Mesenchymal stem cell (in vitro differentiated cells and primary cell): ENCODE measurements at regions not wholly inside any gene's neighbourhood (a gene's known extent, or its start where the extent isn't known, plus 50 kb on each side); places are given as distances from the start of the nearest gene placed in this dataset.
"Not testable (repeated sequence)": the region's sequence is repeated elsewhere in the genome, so short reads cannot be mapped to it uniquely, and the experiment has no call there.

Source experiments
- DNase-seq: peaks from one replicate; pipeline ENCODE4 v3.0.0-alpha.2; 2013
- H2AFZ ChIP-seq: one replicate; pipeline ENCODE4 v1.6.1; 2013; ENCODE audit warnings: low read depth, mild to moderate bottlenecking, control low read depth, inconsistent platforms, low read length, moderate library complexity
- H2AK5ac ChIP-seq: 2 replicates; pipeline ENCODE4 v1.6.1; 2013; ENCODE audit warnings: low read length, moderate library complexity, mild to moderate bottlenecking, inconsistent platforms; ENCODE audit not compliant: severe bottlenecking
- H2BK120ac ChIP-seq: one replicate; pipeline ENCODE4 v1.6.1; 2013; ENCODE audit warnings: low read depth, mild to moderate bottlenecking, inconsistent platforms, low read length, moderate library complexity
- H2BK12ac ChIP-seq, 2 experiments: one replicate each; pipeline ENCODE4 v1.6.1; 2013; ENCODE audit warnings: inconsistent platforms in 2 of 2, low read length in 2 of 2, mild to moderate bottlenecking in 2 of 2, moderate library complexity in 2 of 2, control low read depth in 1 of 2
- H2BK15ac ChIP-seq: one replicate; pipeline ENCODE4 v1.6.1; 2013; ENCODE audit warnings: mild to moderate bottlenecking, low read depth, inconsistent platforms; ENCODE audit not compliant: poor library complexity, severe bottlenecking
- H2BK5ac ChIP-seq: 2 replicates; pipeline ENCODE4 v1.6.1; 2013; ENCODE audit warnings: low read depth, mild to moderate bottlenecking, low read length, control low read depth, inconsistent platforms; ENCODE audit not compliant: poor library complexity, severe bottlenecking
- H3K14ac ChIP-seq, 2 experiments: one replicate each; pipeline ENCODE4 v1.6.1; 2013; ENCODE audit warnings: inconsistent platforms in 2 of 2, low read length in 2 of 2, control low read depth in 1 of 2, mild to moderate bottlenecking in 1 of 2, moderate library complexity in 1 of 2
- H3K18ac ChIP-seq, 2 experiments: one replicate each; pipeline ENCODE4 v1.6.1; 2013; ENCODE audit warnings: inconsistent platforms in 2 of 2, low read length in 2 of 2, control low read depth in 1 of 2, low read depth in 1 of 2, mild to moderate bottlenecking in 1 of 2
- H3K23ac ChIP-seq, 2 experiments: one replicate each; pipeline ENCODE4 v1.6.1; 2013; ENCODE audit warnings: inconsistent platforms in 2 of 2, low read length in 2 of 2, mild to moderate bottlenecking in 2 of 2, moderate library complexity in 2 of 2, control low read depth in 1 of 2
- H3K27ac ChIP-seq: 2 replicates; pipeline ENCODE4 v1.5.1; 2013; ENCODE audit warnings: mild to moderate bottlenecking, moderate library complexity, low read length, control low read depth, inconsistent platforms; ENCODE audit not compliant: poor library complexity, severe bottlenecking
- H3K27me3 ChIP-seq, 2 experiments: 2 replicates each; pipeline versions ENCODE4 v1.6.1 to v1.7.0; 2013; ENCODE audit warnings: low read length in 2 of 2, mild to moderate bottlenecking in 2 of 2, moderate library complexity in 2 of 2, control low read depth in 1 of 2, inconsistent platforms in 1 of 2; ENCODE audit not compliant: control insufficient read depth in 1 of 2, insufficient read depth in 1 of 2
- H3K36me3 ChIP-seq, 2 experiments: 2 replicates each; pipeline versions ENCODE4 v1.6.1 to v1.7.0; 2013; ENCODE audit warnings: low read length in 2 of 2, control low read depth in 1 of 2, inconsistent platforms in 1 of 2, low read depth in 1 of 2, mild to moderate bottlenecking in 1 of 2; ENCODE audit not compliant: insufficient read depth in 2 of 2, control insufficient read depth in 1 of 2
- H3K4ac ChIP-seq, 2 experiments: one replicate each; pipeline ENCODE4 v1.6.1; 2013; ENCODE audit warnings: inconsistent platforms in 2 of 2, low read length in 2 of 2, mild to moderate bottlenecking in 2 of 2, moderate library complexity in 2 of 2, control low read depth in 1 of 2, low read depth in 1 of 2
- H3K4me1 ChIP-seq: 2 replicates; pipeline ENCODE4 v1.6.1; 2013; ENCODE audit warnings: low read depth, low read length, control low read depth; ENCODE audit not compliant: control insufficient read depth, insufficient read depth
- H3K4me2 ChIP-seq: 2 replicates; pipeline ENCODE4 v1.6.1; 2013; ENCODE audit warnings: low read length, mild to moderate bottlenecking, inconsistent platforms; ENCODE audit not compliant: poor library complexity, severe bottlenecking
- H3K4me3 ChIP-seq, 2 experiments: 2 replicates each; pipeline versions ENCODE4 v1.5.1 to v1.7.0; 2013; ENCODE audit warnings: low read length in 2 of 2, mild to moderate bottlenecking in 2 of 2, control low read depth in 1 of 2, low read depth in 1 of 2; ENCODE audit not compliant: insufficient read depth in 1 of 2
- H3K79me1 ChIP-seq: replicated peaks from 2 replicates; pipeline ENCODE4 v1.6.1; 2013; ENCODE audit warnings: mild to moderate bottlenecking, control low read depth, low read length, inconsistent platforms; ENCODE audit not compliant: poor library complexity, severe bottlenecking
- H3K9ac ChIP-seq: 2 replicates; pipeline ENCODE4 v1.7.0; 2013; ENCODE audit warnings: mild to moderate bottlenecking, low read length, moderate library complexity
- H3K9me3 ChIP-seq: 2 replicates; pipeline ENCODE4 v1.7.0; 2013; ENCODE audit warnings: mild to moderate bottlenecking, low read length; ENCODE audit not compliant: control insufficient read depth
- H4K8ac ChIP-seq: one replicate; pipeline ENCODE4 v1.6.1; 2013; ENCODE audit warnings: inconsistent platforms, mild to moderate bottlenecking, low read length, moderate library complexity
- H4K91ac ChIP-seq: one replicate; pipeline ENCODE4 v1.6.1; 2013; ENCODE audit warnings: mild to moderate bottlenecking, low read length, inconsistent platforms
- WGBS: methylation state at CpG from one replicate; pipeline ENCODE4 v1.1.7; 2013; ENCODE audit warnings: mixed read lengths; 5-methylcytosine and 5-hydroxymethylcytosine counted together

DNA sequence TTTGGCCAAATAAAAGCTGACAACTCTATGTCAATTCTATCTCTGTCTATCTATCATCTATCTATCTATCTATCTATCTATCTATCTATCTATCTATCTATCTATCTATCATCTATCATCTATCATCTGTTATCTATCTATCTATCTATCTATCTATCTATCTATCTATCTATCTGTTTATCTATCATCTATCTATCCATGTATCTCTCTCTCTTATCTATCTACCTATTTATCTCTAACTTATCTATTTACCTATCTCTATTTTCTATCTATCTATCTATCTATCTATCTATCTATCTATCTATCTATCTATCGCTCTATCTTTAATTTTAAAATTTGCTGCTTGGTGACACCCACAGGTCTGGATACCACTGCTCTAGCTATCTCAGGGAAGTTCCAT, 271.1 kb downstream of the VRK1 start:
- H3K18ac ChIP-seq, H2BK5ac ChIP-seq, H2AK5ac ChIP-seq, H3K9ac ChIP-seq, H3K27me3 ChIP-seq, H3K14ac ChIP-seq, H3K4me2 ChIP-seq, H4K8ac ChIP-seq, H3K23ac ChIP-seq, H2BK120ac ChIP-seq, H3K4me1 ChIP-seq, H3K9me3 ChIP-seq, H3K79me1 ChIP-seq, H2BK12ac ChIP-seq, H2AFZ ChIP-seq, H2BK15ac ChIP-seq, H3K36me3 ChIP-seq, H4K91ac ChIP-seq, H3K4ac ChIP-seq, H3K27ac ChIP-seq, DNase-seq, H3K4me3 ChIP-seq: not testable (repeated sequence)
- 96% methylated on average over 1 of the region's 1 CpG for WGBS

DNA sequence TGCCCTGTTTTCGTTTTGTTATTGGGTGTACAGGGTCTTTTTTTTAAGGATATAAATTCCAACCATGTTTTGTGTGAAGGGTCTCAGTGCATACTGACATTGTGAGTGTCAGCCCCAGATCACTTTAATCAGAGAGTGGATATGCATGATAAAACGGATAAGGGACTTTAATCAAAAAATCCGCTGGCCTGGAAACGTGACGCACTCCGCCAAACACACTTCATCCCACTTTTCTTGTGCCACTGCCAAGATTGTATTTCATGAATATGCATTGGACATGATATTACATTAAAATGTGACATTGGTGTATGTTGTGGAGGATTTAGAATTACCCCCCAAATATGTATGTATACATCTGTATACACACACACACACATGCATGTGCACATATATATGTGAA, 273.1 kb downstream of the VRK1 start:
- H3K79me1 ChIP-seq = no peaks in the 10 kb centered on the region
- H3K23ac ChIP-seq = no peak overlapping the region
- no peak overlapping the region for H2BK120ac ChIP-seq
- H3K27me3 ChIP-seq = no peaks in the 10 kb centered on the region
- H2BK12ac ChIP-seq = no peak overlapping the region
- no peak overlapping the region for H3K4me3 ChIP-seq
- H3K14ac ChIP-seq = no peak overlapping the region
- H3K4ac ChIP-seq = no peak overlapping the region
- no peak overlapping the region for H3K9ac ChIP-seq
- no peak overlapping the region for H3K27ac ChIP-seq
- no peak overlapping the region for H2AK5ac ChIP-seq
- no peak overlapping the region for H4K91ac ChIP-seq
- DNase-seq = no peak
- H3K4me2 ChIP-seq = no peak overlapping the region
- no peak overlapping the region for H2AFZ ChIP-seq
- no peak overlapping the region for H2BK15ac ChIP-seq
- 72% methylated on average over 2 of the region's 6 CpGs for whole genome bisulfite sequencing
- no peak overlapping the region for H2BK5ac ChIP-seq
- no peaks in the 10 kb centered on the region for H3K36me3 ChIP-seq
- H3K18ac ChIP-seq = no peak overlapping the region
- H3K9me3 ChIP-seq = no peaks in the 10 kb centered on the region
- H4K8ac ChIP-seq = no peak overlapping the region
- H3K4me1 ChIP-seq = no peaks in the 10 kb centered on the region

DNA sequence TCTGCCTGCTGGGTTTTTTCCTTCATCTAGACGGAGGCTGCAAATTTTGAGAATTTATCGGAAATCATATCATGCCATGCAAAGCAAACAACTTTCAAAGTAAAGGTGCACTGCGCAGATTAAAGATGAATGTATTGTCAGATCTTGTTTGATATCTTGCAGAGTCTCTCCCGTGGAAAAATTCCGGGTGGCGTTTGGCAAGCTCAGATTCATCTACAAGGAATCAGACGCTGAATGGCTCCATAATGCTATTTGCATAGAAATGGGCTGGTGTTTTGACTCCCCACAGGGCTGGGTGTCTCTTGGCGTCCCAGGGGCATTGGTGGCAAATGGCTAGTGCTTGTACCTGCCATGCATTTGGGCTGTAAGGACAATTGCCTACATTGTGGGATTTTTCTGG, 274.0 kb downstream of the VRK1 start:
- Histone ChIP-seq H3K9ac (no peak overlapping the region), H3K14ac (no peak overlapping the region), H2AFZ (no peak overlapping the region), H2BK15ac (no peak overlapping the region), H3K9me3 (no peaks in the 10 kb centered on the region), H4K8ac (no peak overlapping the region), H3K18ac (no peak overlapping the region), H3K4me3 (no peak overlapping the region), H4K91ac (no peak overlapping the region), H3K4me2 (no peak overlapping the region), H3K36me3 (no peaks in the 10 kb centered on the region), H3K27me3 (no peaks in the 10 kb centered on the region), H2AK5ac (no peak overlapping the region), H3K4ac (no peak overlapping the region), H3K23ac (no peak overlapping the region), H3K27ac (no peak overlapping the region), H3K79me1 (no peaks in the 10 kb centered on the region), H3K4me1 (no peaks in the 10 kb centered on the region), H2BK12ac (no peak overlapping the region), H2BK120ac (no peak overlapping the region), H2BK5ac (no peak overlapping the region)
- DNase-seq = no peak
- WGBS = 78% methylated on average over 8 of the region's 8 CpGs

DNA sequence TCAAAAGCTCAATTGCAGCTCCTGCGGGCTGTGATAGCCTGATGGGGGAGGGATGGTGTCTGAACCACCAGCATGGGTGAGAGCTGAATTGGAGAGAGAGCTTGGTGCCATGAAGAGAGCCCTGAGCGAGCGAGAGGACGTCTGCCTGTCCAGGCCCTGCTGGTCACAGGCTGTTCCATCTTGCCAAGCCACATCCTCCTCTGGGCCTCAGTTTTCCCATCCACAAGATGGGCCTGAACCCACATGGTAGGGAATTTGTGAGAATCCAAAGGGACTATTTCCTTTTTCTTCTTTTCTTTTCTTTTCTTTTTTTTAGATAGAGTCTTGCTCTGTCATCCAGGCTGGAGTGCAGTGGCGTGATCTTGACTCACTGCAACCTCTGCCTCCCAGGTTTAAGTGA, 276.4 kb downstream of the VRK1 start:
- WGBS = 67% methylated on average over 2 of the region's 5 CpGs
- no peak overlapping the region for H2BK15ac ChIP-seq

More for the DNA sequence above, 276.4 kb downstream of the VRK1 start:
- no peaks in the 10 kb centered on the region for H3K27me3 ChIP-seq
- H3K36me3 ChIP-seq = no peaks in the 10 kb centered on the region
- no peak overlapping the region for H3K18ac ChIP-seq
- no peaks in the 10 kb centered on the region for H3K79me1 ChIP-seq
- no peak overlapping the region for H2BK12ac ChIP-seq
- no peaks in the 10 kb centered on the region for H3K4me1 ChIP-seq
- no peak overlapping the region for H3K9ac ChIP-seq
- H2AFZ ChIP-seq = no peak overlapping the region
- no peak overlapping the region for H3K23ac ChIP-seq
- no peak overlapping the region for H2BK5ac ChIP-seq
- H3K4me2 ChIP-seq = no peak overlapping the region
- no peak overlapping the region for H3K14ac ChIP-seq
- H3K27ac ChIP-seq = no peak overlapping the region
- no peak overlapping the region for H2AK5ac ChIP-seq
- H3K4me3 ChIP-seq = no peak overlapping the region
- no peak overlapping the region for H3K4ac ChIP-seq
- DNase-seq = no peak
- H3K9me3 ChIP-seq = no peaks in the 10 kb centered on the region
- no peak overlapping the region for H2BK120ac ChIP-seq
- H4K91ac ChIP-seq = no peak overlapping the region
- no peak overlapping the region for H4K8ac ChIP-seq
